Myocyte (in vitro differentiated cells): ENCODE measurements at regions not wholly inside any gene's neighbourhood (a gene's known extent, or its start where the extent isn't known, plus 50 kb on each side); places are given as distances from the start of the nearest gene placed in this dataset.

Experiments used
- DNase-seq: peaks from one replicate; pipeline ENCODE4 v3.0.0-alpha.2; 2012; ENCODE audit warnings: low read depth

GRCh38 chr22:48704335-48704734 lies 1123.3 kb downstream of the BRD1 start:
- DNase-seq, result no peak

GRCh38 chr22:48703265-48703941 lies 1124.3 kb downstream of the BRD1 start:
- DNase-seq, result no peak

- no peak for DNase-seq
These were observed 1125.0 kb downstream of the BRD1 start for GRCh38 chr22:48702573-48703264.

GRCh38 chr22:48701296-48702030 lies 1126.2 kb downstream of the BRD1 start:
- DNase-seq, result no peak

GRCh38 chr22:48700566-48701295 lies 1126.9 kb downstream of the BRD1 start:
- no peak for DNase-seq

- no peak for DNase-seq
These were observed 1127.5 kb downstream of the BRD1 start for GRCh38 chr22:48700180-48700565.

- DNase-seq, result no peak
These were observed 1128.2 kb downstream of the BRD1 start for GRCh38 chr22:48699511-48699910.

- DNase-seq, result no peak
These were observed 1129.1 kb downstream of the BRD1 start for GRCh38 chr22:48698618-48699017.

GRCh38 chr22:48697694-48698276 lies 1129.9 kb downstream of the BRD1 start:
- DNase-seq, result no peak

GRCh38 chr22:48697223-48697622 lies 1130.5 kb downstream of the BRD1 start:
- no peak for DNase-seq

- DNase-seq, result no peak
These were observed 1131.3 kb downstream of the BRD1 start for GRCh38 chr22:48696371-48696770.

GRCh38 chr22:48695731-48696305 lies 1131.9 kb downstream of the BRD1 start:
- no peak for DNase-seq

- no peak for DNase-seq
These were observed 1132.4 kb downstream of the BRD1 start for GRCh38 chr22:48695251-48695650.

- DNase-seq, result no peak
These were observed 1133.3 kb downstream of the BRD1 start for GRCh38 chr22:48694296-48694883.

- no peak for DNase-seq
These were observed 1134.1 kb downstream of the BRD1 start for GRCh38 chr22:48693377-48694135.

GRCh38 chr22:48692734-48693376 lies 1134.8 kb downstream of the BRD1 start:
- DNase-seq, result no peak

GRCh38 chr22:48691431-48691851 lies 1136.2 kb downstream of the BRD1 start:
- DNase-seq, result no peak

- no peak for DNase-seq
These were observed 1136.9 kb downstream of the BRD1 start for GRCh38 chr22:48690583-48691317.

GRCh38 chr22:48689206-48689605 lies 1138.5 kb downstream of the BRD1 start:
- no peak for DNase-seq
